OCI-LY7 (cell line): ENCODE measurements at regions not wholly inside any gene's neighbourhood (a gene's known extent, or its start where the extent isn't known, plus 50 kb on each side); places are given as distances from the start of the nearest gene placed in this dataset.

ENCODE experiments used
- CTCF ChIP-seq: fragments of 200-600 bp; sonication (generic); conservative IDR thresholded peaks from 2 replicates; pipeline ENCODE4 v1.5.1; 2014; ENCODE audit warnings: mild to moderate bottlenecking, antibody characterized with exemption, low read length, moderate library complexity, mixed read lengths
- EZH2phosphoT487 ChIP-seq: fragments of 200-600 bp; sonication (generic); IDR thresholded peaks from 2 replicates; pipeline ENCODE4 v1.6.1; 2018; ENCODE audit warnings: low read depth, borderline replicate concordance, mild to moderate bottlenecking, mixed run types, antibody characterized with exemption, low read length, moderate library complexity, mixed read lengths

DNA sequence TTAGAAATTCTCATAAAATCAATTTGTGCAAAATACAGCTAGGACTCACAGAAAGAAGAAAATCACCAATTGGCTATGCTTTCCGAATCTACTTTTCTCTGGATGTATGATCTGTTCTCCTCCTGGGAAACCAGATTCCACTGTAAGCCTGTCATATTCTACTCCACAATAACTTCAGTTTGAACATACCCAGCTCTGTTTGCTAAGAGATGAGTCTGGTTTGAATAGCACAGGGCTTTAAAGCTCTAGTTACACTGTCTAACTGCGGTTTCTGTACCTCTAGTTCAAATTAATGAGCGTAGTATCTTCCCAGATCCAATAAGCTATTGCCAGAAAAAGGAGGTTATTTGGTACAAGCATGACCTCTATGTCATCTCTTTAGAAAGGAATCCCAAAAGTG, 270.1 kb downstream of the DAD1 start:
- TF ChIP-seq CTCF: no peak
- no peak for TF ChIP-seq EZH2phosphoT487
